ENCODE measurements at regions not wholly inside any gene's neighbourhood (a gene's known extent, or its start where the extent isn't known, plus 50 kb on each side); places are given as distances from the start of the nearest gene placed in this dataset.
"Not testable (repeated sequence)": the region's sequence is repeated elsewhere in the genome, so short reads cannot be mapped to it uniquely, and the experiment has no call there.

DNA sequence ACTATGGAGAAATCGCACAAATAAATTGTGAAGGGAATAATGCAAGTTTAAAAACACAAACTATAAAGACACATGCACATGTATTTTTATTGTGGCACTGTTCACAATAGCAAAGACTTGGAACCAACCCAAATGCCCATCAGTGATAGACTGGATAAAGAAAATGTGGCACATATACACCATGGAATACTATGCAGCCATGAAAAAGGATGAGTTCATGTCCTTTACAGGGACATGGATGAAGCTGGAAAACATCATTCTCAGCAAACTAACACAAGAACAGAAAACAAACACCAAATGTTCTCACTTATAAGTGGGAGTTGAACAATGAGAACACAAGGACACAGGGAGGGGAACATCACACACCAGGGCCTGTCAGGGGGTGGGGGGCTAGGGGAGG lies 100.9 kb upstream of the RGPD4 start:
- H3K27ac ChIP-seq (ENCODE audit: low read length); H4K20me1 ChIP-seq (ENCODE audit: insufficient read depth, low read depth, low read length); H2AFZ ChIP-seq (ENCODE audit: low read length); H3K4me2 ChIP-seq (ENCODE audit: low read depth, low read length, poor library complexity, severe bottlenecking); H3K9me2 ChIP-seq (replicated peaks; ENCODE audit: insufficient read depth, low read length); H3K9ac ChIP-seq (ENCODE audit: low read length); H3K36me3 ChIP-seq (ENCODE audit: insufficient read depth, low read length); H3K4me1 ChIP-seq (ENCODE audit: low read length); H3K27me3 ChIP-seq (ENCODE audit: low read length); H3K79me2 ChIP-seq (ENCODE audit: low read length); H3K9me3 ChIP-seq (ENCODE audit: low read length); H3K4me3 ChIP-seq (ENCODE audit: low read length); DNase-seq: not testable (repeated sequence)

- Histone ChIP-seq H3K4me3 (ENCODE audit: low read length) (no peak overlapping the region), H2AFZ (ENCODE audit: low read length) (no peak overlapping the region), H3K27me3 (ENCODE audit: low read length) (no peaks in the 10 kb centered on the region), H3K36me3 (ENCODE audit: insufficient read depth, low read length) (no peaks in the 10 kb centered on the region), H4K20me1 (ENCODE audit: insufficient read depth, low read depth, low read length) (no peaks in the 10 kb centered on the region), H3K4me1 (ENCODE audit: low read length) (no peaks in the 10 kb centered on the region), H3K27ac (ENCODE audit: low read length) (no peak overlapping the region), H3K9ac (ENCODE audit: low read length) (no peak overlapping the region), H3K9me2 (replicated peaks; ENCODE audit: insufficient read depth, low read length) (no peaks in the 10 kb centered on the region), H3K79me2 (ENCODE audit: low read length) (no peaks in the 10 kb centered on the region), H3K9me3 (ENCODE audit: low read length) (no peaks in the 10 kb centered on the region), H3K4me2 (ENCODE audit: low read depth, low read length, poor library complexity, severe bottlenecking) (no peak overlapping the region)
- DNase-seq = no peak
Observed at GRCh38 chr2:107727318-107727717, 99.4 kb upstream of the RGPD4 start.

DNA sequence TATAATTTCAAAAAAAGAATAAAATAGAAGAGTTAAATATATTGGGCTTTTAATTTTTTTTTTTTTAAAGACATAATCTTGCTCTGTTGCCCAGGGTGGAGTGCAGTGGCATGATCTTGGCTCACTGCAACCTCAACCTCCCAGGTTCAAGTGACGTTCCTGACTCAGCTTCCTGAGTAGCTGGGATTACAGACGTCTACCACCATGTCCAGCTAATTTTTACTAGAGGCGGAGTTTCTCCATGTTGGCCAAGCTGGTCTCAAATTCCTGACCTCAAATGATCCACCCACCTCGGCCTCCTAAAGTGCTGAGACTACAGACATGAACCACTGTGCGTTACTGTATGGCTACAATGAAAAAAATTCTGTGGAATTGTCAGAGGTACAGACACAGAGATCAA lies 98.1 kb upstream of the RGPD4 start:
- H3K4me1 ChIP-seq (ENCODE audit: low read length) = no peaks in the 10 kb centered on the region
- no peak overlapping the region for H3K4me2 ChIP-seq (ENCODE audit: low read depth, low read length, poor library complexity, severe bottlenecking)
- H3K9ac ChIP-seq (ENCODE audit: low read length) = no peak overlapping the region
- H3K4me3 ChIP-seq (ENCODE audit: low read length) = no peak overlapping the region
- no peaks in the 10 kb centered on the region for H3K9me3 ChIP-seq (ENCODE audit: low read length)
- H3K9me2 ChIP-seq (replicated peaks; ENCODE audit: insufficient read depth, low read length) = no peaks in the 10 kb centered on the region
- H2AFZ ChIP-seq (ENCODE audit: low read length) = no peak overlapping the region
- H3K79me2 ChIP-seq (ENCODE audit: low read length) = no peaks in the 10 kb centered on the region
- H3K27ac ChIP-seq (ENCODE audit: low read length) = no peak overlapping the region
- no peaks in the 10 kb centered on the region for H4K20me1 ChIP-seq (ENCODE audit: insufficient read depth, low read depth, low read length)
- no peaks in the 10 kb centered on the region for H3K36me3 ChIP-seq (ENCODE audit: insufficient read depth, low read length)
- DNase-seq = no peak
- H3K27me3 ChIP-seq (ENCODE audit: low read length) = no peaks in the 10 kb centered on the region

- Histone ChIP-seq H3K4me3 (ENCODE audit: low read length) (no peak overlapping the region), H3K79me2 (ENCODE audit: low read length) (no peaks in the 10 kb centered on the region), H4K20me1 (ENCODE audit: insufficient read depth, low read depth, low read length) (no peaks in the 10 kb centered on the region), H2AFZ (ENCODE audit: low read length) (no peak overlapping the region), H3K27me3 (ENCODE audit: low read length) (no peaks in the 10 kb centered on the region), H3K27ac (ENCODE audit: low read length) (no peak overlapping the region), H3K4me2 (ENCODE audit: low read depth, low read length, poor library complexity, severe bottlenecking) (no peak overlapping the region), H3K9ac (ENCODE audit: low read length) (no peak overlapping the region), H3K36me3 (ENCODE audit: insufficient read depth, low read length) (no peaks in the 10 kb centered on the region), H3K9me3 (ENCODE audit: low read length) (no peaks in the 10 kb centered on the region), H3K4me1 (ENCODE audit: low read length) (no peaks in the 10 kb centered on the region), H3K9me2 (replicated peaks; ENCODE audit: insufficient read depth, low read length) (no peaks in the 10 kb centered on the region)
- no peak for DNase-seq
Observed at GRCh38 chr2:107729440-107729839, 97.3 kb upstream of the RGPD4 start.

GRCh38 chr2:107730898-107731297 lies 95.8 kb upstream of the RGPD4 start:
- Histone ChIP-seq H3K4me2 (ENCODE audit: low read depth, low read length, poor library complexity, severe bottlenecking) (no peak overlapping the region), H3K79me2 (ENCODE audit: low read length) (no peaks in the 10 kb centered on the region)

GRCh38 chr2:107731435-107731834 lies 95.3 kb upstream of the RGPD4 start:
- H2AFZ ChIP-seq (ENCODE audit: low read length) = no peak overlapping the region
- H4K20me1 ChIP-seq (ENCODE audit: insufficient read depth, low read depth, low read length) = no peaks in the 10 kb centered on the region
- no peak overlapping the region for H3K27ac ChIP-seq (ENCODE audit: low read length)
- no peak overlapping the region for H3K9ac ChIP-seq (ENCODE audit: low read length)
- H3K9me3 ChIP-seq (ENCODE audit: low read length) = no peaks in the 10 kb centered on the region
- no peaks in the 10 kb centered on the region for H3K36me3 ChIP-seq (ENCODE audit: insufficient read depth, low read length)
- DNase-seq = no peak
- H3K4me1 ChIP-seq (ENCODE audit: low read length) = no peaks in the 10 kb centered on the region
- no peaks in the 10 kb centered on the region for H3K27me3 ChIP-seq (ENCODE audit: low read length)
- no peaks in the 10 kb centered on the region for H3K79me2 ChIP-seq (ENCODE audit: low read length)
- H3K9me2 ChIP-seq (replicated peaks; ENCODE audit: insufficient read depth, low read length) = no peaks in the 10 kb centered on the region
- H3K4me2 ChIP-seq (ENCODE audit: low read depth, low read length, poor library complexity, severe bottlenecking) = no peak overlapping the region
- H3K4me3 ChIP-seq (ENCODE audit: low read length) = no peak overlapping the region

More at GRCh38 chr2:107730898-107731297, 95.8 kb upstream of the RGPD4 start:
- Histone ChIP-seq H3K9me3 (ENCODE audit: low read length) (no peaks in the 10 kb centered on the region), H3K4me3 (ENCODE audit: low read length) (no peak overlapping the region), H2AFZ (ENCODE audit: low read length) (no peak overlapping the region), H3K9me2 (replicated peaks; ENCODE audit: insufficient read depth, low read length) (no peaks in the 10 kb centered on the region), H3K27me3 (ENCODE audit: low read length) (no peaks in the 10 kb centered on the region), H3K4me1 (ENCODE audit: low read length) (no peaks in the 10 kb centered on the region), H4K20me1 (ENCODE audit: insufficient read depth, low read depth, low read length) (no peaks in the 10 kb centered on the region), H3K9ac (ENCODE audit: low read length) (no peak overlapping the region), H3K36me3 (ENCODE audit: insufficient read depth, low read length) (no peaks in the 10 kb centered on the region), H3K27ac (ENCODE audit: low read length) (no peak overlapping the region)
- DNase-seq = no peak

- Histone ChIP-seq H3K9me2 (replicated peaks; ENCODE audit: insufficient read depth, low read length) (no peaks in the 10 kb centered on the region), H3K4me3 (ENCODE audit: low read length) (no peak overlapping the region), H3K79me2 (ENCODE audit: low read length) (no peaks in the 10 kb centered on the region), H3K4me1 (ENCODE audit: low read length) (no peaks in the 10 kb centered on the region), H3K36me3 (ENCODE audit: insufficient read depth, low read length) (no peaks in the 10 kb centered on the region), H3K4me2 (ENCODE audit: low read depth, low read length, poor library complexity, severe bottlenecking) (no peak overlapping the region), H3K9me3 (ENCODE audit: low read length) (no peaks in the 10 kb centered on the region), H3K9ac (ENCODE audit: low read length) (no peak overlapping the region), H4K20me1 (ENCODE audit: insufficient read depth, low read depth, low read length) (no peaks in the 10 kb centered on the region), H2AFZ (ENCODE audit: low read length) (no peak overlapping the region), H3K27ac (ENCODE audit: low read length) (no peak overlapping the region), H3K27me3 (ENCODE audit: low read length) (no peaks in the 10 kb centered on the region)
- no peak for DNase-seq
Observed at GRCh38 chr2:107735201-107735600, 91.5 kb upstream of the RGPD4 start.

DNA sequence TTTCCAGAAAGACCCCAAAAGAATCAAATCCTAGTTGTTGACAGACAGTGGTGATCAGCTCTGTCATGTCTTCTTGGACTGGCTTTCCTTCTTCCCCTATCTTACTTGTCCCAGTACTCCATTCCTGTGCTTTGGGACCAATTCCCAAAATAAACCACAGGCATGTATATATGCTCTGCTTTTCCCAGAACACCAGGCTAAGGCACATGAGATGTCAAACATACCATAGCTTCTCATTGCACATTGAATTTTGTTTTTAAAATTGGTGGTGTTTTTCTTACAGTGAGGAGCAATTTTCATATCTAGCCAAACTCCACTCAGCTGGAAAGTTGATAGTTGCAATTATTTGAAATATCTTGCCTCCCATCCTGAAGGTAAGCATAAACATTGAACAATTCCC lies 88.9 kb upstream of the RGPD4 start:
- Histone ChIP-seq H3K9ac (ENCODE audit: low read length) (no peak overlapping the region), H3K9me3 (ENCODE audit: low read length) (no peaks in the 10 kb centered on the region), H3K4me1 (ENCODE audit: low read length) (no peaks in the 10 kb centered on the region), H3K4me2 (ENCODE audit: low read depth, low read length, poor library complexity, severe bottlenecking) (no peak overlapping the region), H3K4me3 (ENCODE audit: low read length) (no peak overlapping the region), H3K79me2 (ENCODE audit: low read length) (no peaks in the 10 kb centered on the region), H3K27me3 (ENCODE audit: low read length) (no peaks in the 10 kb centered on the region), H3K9me2 (replicated peaks; ENCODE audit: insufficient read depth, low read length) (no peaks in the 10 kb centered on the region), H4K20me1 (ENCODE audit: insufficient read depth, low read depth, low read length) (no peaks in the 10 kb centered on the region), H3K27ac (ENCODE audit: low read length) (no peak overlapping the region), H3K36me3 (ENCODE audit: insufficient read depth, low read length) (no peaks in the 10 kb centered on the region), H2AFZ (ENCODE audit: low read length) (no peak overlapping the region)
- no peak for DNase-seq

DNA sequence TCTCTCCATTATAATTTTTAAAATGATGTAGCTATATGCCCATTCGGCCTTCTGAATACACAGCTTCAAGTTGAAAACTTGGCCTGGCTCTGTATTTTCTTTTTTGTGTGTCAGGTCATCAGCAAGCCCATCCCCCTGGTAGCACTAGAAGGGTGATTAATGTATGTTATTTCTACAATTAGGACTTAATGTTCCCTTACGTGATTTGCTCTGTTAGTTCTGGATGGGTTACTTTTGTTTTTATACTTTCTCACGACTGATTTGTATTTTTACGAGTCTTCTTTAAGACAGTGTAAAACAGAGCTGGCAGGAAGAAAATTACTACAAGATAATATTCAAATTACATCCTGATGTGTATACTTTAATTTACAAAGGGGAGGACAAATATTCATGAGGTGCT lies 88.4 kb upstream of the RGPD4 start:
- no peak overlapping the region for H2AFZ ChIP-seq (ENCODE audit: low read length)
- no peak overlapping the region for H3K4me2 ChIP-seq (ENCODE audit: low read depth, low read length, poor library complexity, severe bottlenecking)
- no peak overlapping the region for H3K9ac ChIP-seq (ENCODE audit: low read length)
- DNase-seq = no peak
- no peaks in the 10 kb centered on the region for H3K27me3 ChIP-seq (ENCODE audit: low read length)
- H3K4me3 ChIP-seq (ENCODE audit: low read length) = no peak overlapping the region
- H3K79me2 ChIP-seq (ENCODE audit: low read length) = no peaks in the 10 kb centered on the region
- no peaks in the 10 kb centered on the region for H3K9me3 ChIP-seq (ENCODE audit: low read length)
- no peaks in the 10 kb centered on the region for H3K4me1 ChIP-seq (ENCODE audit: low read length)
- no peaks in the 10 kb centered on the region for H3K9me2 ChIP-seq (replicated peaks; ENCODE audit: insufficient read depth, low read length)
- no peak overlapping the region for H3K27ac ChIP-seq (ENCODE audit: low read length)
- H3K36me3 ChIP-seq (ENCODE audit: insufficient read depth, low read length) = no peaks in the 10 kb centered on the region
- H4K20me1 ChIP-seq (ENCODE audit: insufficient read depth, low read depth, low read length) = no peaks in the 10 kb centered on the region

Measured in Karpas-422 (cell line).